GM13977 (cell line): ENCODE measurements at regions not wholly inside any gene's neighbourhood (a gene's known extent, or its start where the extent isn't known, plus 50 kb on each side); places are given as distances from the start of the nearest gene placed in this dataset.

ENCODE experiments used
- DNase-seq: peaks from one replicate; pipeline ENCODE4 v3.0.0; 2012; ENCODE audit warnings: low spot score
- in situ Hi-C: fragments of 300-500 bp; cut with MboI; formaldehyde crosslinking; loops from one replicate; pipeline ENCODE4 v1.12.0; 2022; ENCODE audit warnings: low sequenced_read_pairs, low pct_unique_long_range_greater_than_20kb, mixed read lengths, inconsistent platforms; ENCODE audit not compliant: unreplicated experiment
- TF ChIP-seq, protein P1 (sequence below): IDR thresholded peaks from 2 replicates; pipeline ENCODE4 v1.5.1; 2012; ENCODE audit warnings: mild to moderate bottlenecking, control low read depth; ENCODE audit not compliant: insufficient read depth; ENCODE audit errors: extremely low read depth, missing control alignments

GRCh38 chr2:78896536-78896935, 129.0 kb upstream of the REG3G start:
- in situ Hi-C loops, result no loop called here
- no peak for DNase-seq
- TF ChIP-seq, protein P1, sequence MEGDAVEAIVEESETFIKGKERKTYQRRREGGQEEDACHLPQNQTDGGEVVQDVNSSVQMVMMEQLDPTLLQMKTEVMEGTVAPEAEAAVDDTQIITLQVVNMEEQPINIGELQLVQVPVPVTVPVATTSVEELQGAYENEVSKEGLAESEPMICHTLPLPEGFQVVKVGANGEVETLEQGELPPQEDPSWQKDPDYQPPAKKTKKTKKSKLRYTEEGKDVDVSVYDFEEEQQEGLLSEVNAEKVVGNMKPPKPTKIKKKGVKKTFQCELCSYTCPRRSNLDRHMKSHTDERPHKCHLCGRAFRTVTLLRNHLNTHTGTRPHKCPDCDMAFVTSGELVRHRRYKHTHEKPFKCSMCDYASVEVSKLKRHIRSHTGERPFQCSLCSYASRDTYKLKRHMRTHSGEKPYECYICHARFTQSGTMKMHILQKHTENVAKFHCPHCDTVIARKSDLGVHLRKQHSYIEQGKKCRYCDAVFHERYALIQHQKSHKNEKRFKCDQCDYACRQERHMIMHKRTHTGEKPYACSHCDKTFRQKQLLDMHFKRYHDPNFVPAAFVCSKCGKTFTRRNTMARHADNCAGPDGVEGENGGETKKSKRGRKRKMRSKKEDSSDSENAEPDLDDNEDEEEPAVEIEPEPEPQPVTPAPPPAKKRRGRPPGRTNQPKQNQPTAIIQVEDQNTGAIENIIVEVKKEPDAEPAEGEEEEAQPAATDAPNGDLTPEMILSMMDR, result no peak

GRCh38 chr2:78907089-78907488, 118.4 kb upstream of the REG3G start:
- TF ChIP-seq, protein P1, result no peak
- in situ Hi-C loops, result no loop called here
- no peak for DNase-seq

- no peak for DNase-seq
- in situ Hi-C loops, result no loop called here
These were observed 116.5 kb upstream of the REG3G start for GRCh38 chr2:78908973-78909372.

GRCh38 chr2:78910376-78910775, 115.1 kb upstream of the REG3G start:
- TF ChIP-seq, protein P1, result no peak
- DNase-seq, result no peak
- in situ Hi-C loops, result no loop called here

More at GRCh38 chr2:78908973-78909372, 116.5 kb upstream of the REG3G start:
- TF ChIP-seq, protein P1, result no peak

- in situ Hi-C loops, result no loop called here
- TF ChIP-seq, protein P1, result no peak
- no peak for DNase-seq
These were observed 112.2 kb upstream of the REG3G start for GRCh38 chr2:78913257-78913656.

- no peak for DNase-seq
- TF ChIP-seq, protein P1, result no peak
- in situ Hi-C loops, result loop anchor here (25.0 kb wide), 1 partner anchor 112 kb away; the partner anchor contains the start of gene REG3G
These were observed 100.2 kb upstream of the REG3G start for GRCh38 chr2:78925258-78925657.

DNA sequence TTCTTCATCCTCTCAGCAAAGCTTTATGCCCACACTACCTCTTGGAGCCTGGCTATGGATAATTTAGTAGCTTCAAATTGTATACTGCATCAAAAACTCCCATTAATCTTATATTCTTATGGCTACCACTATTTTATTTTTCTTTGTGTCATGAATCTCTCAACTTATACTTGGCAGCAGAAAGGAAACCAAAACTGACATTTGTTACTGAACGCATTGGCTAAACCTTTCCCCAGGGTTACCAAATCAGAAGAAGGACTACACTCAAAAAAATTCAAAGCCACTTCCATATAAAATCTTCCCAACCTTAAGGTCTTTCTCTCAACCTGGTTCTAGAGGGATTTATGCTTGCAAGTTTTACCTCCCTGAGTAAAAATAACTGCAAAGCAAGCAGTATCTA, 97.0 kb upstream of the REG3G start:
- TF ChIP-seq, protein P1, result no peak
- in situ Hi-C loops, result loop anchor here (25.0 kb wide), 1 partner anchor 109 kb away; the partner anchor contains the start of gene REG3G
- no peak for DNase-seq
